ENCODE measurements at regions not wholly inside any gene's neighbourhood (a gene's known extent, or its start where the extent isn't known, plus 50 kb on each side); places are given as distances from the start of the nearest gene placed in this dataset.
"Not testable (repeated sequence)": the region's sequence is repeated elsewhere in the genome, so short reads cannot be mapped to it uniquely, and the experiment has no call there.

GRCh38 chr11:69934861-69935494, 115.8 kb upstream of the FGF3 start:
- DNase-seq, result no peak

- DNase-seq, result no peak
Observed at GRCh38 chr11:69935941-69936505, 116.8 kb upstream of the FGF3 start.

DNA sequence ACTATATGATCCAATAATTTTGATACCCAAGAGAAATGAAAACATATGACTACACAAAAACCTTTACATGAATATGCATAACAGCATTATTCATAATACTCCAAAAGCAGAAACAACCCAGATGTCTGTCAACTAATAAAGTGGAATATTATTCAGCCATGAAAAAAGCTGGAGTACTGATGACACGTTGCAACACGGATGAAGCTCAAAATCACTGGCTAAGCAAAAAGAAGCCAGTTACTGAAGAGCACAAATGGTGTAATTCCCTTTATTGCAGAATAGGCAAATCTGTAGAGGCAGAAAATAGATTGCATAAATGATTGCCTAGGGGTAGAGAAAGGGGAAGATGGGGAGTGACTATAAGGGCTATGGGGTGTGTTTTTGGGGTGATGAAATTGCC, 117.6 kb upstream of the FGF3 start:
- no peak for DNase-seq

DNA sequence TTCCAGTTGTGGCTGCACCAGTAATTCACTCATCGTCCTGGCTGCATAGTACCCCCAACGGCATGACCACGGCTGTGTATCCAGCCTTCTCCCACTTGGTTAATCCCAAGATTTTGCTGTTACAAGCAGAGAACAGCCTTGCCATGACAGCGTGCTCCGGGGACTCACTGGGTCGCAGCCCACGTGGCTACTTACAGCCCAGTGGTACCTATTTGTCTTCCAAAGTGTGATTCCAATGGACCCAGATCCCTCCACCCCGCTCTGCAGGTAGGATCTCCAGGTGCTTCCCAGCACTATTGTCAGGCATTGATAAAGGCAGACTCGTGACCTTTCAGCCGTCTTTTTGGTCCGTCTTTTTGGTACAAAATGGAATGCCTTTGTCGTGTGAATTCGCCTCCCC, 119.0 kb upstream of the FGF3 start:
- no peak for DNase-seq

- DNase-seq, result peak; percentile 71
Observed at GRCh38 chr11:69939551-69940245, 120.5 kb upstream of the FGF3 start.

- no peak for DNase-seq
Observed at GRCh38 chr11:69940246-69940610, 121.0 kb upstream of the FGF3 start.

DNA sequence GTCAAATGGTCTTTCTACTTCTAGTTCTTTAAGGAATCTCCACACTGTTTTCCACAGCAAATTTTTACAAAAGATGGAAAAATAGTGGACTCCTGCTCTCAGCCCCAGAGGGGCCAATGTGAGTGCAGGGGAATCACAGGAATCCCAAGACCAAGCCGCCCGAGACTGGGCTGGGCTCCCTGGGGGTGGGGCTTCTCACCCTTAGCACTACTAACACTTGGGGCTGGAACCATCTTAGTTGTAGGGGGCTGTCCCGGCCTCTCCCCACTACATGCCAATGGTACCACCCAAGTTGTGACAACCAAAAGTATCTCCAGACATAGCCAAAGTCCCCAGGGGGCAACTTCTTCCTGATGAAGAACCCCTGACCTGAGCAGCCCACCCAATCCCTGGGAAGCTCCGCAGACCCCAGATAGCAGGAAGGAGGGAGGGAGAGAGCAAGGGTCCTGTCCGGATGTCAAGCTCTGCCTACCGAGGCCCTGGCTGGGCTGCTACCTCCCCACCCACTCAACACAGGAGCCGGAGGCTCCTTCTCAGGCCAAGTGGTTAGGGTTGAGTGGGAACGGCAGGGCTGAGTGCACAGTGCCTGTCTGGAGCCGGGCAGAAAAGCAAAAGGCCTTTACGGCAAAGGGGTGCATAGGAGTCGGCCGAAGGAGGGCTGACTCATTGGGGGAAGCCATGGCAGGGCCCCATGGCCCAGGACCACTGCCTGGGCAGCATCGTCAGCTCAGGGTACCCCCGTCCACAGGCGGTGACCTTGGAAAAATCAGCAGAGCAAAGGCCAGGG, 122.5 kb upstream of the FGF3 start:
- no peak for DNase-seq

- DNase-seq, result no peak
Observed at GRCh38 chr11:69942333-69942820, 123.2 kb upstream of the FGF3 start.

- DNase-seq, result no peak
Observed at GRCh38 chr11:69943066-69943465, 123.8 kb upstream of the FGF3 start.

GRCh38 chr11:69943506-69943905, 124.3 kb upstream of the FGF3 start:
- DNase-seq, result no peak

DNA sequence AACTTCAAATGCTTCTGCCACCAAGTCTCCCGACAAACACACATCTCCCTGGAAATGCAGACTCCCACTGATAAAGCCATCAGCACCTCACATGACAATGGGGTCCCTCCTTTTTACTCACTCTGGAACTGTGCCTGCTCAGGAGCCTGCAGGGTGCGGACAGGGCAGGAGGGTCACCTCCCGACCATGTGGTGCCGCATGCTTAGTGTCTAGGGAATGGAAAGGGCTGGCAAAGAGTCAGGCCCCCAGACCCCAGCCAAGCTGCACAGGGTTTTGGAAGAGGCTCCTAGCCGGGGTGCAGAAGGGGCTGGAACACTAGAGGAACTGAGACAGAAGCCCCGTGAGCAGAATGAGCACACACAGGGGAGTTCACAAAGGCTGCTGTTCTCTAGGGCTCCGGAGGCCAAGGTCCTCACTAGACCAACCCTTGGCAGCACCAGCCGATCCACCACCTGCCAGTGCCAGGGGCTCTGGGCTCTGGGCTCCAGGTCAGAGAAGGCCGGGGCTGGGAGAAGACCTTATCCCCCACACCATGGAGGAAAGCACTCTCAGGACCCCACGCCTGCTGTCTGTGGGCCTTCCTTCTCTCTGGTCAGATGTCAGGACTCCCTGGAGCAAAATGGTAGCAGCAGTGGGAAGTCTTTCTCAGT, 125.1 kb upstream of the FGF3 start:
- DNase-seq, result no peak

DNA sequence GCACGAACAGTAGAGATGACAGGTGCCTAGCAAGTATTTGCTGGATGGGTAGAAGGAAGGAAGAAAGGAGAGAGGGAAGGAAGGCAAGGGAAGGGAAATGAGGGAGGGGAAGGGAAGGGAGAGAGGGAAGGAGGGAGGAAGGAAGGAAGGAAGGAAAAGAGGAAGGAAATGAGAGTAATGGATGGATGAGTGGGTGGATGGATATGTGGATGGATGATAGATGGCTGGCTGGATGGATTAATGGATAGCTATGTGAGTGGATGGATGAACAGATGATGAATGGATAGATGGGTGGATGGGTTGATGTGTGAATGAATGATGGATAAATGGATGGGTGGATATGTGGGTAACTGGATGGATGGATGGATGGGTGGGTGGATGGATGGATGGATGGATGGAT, 125.9 kb upstream of the FGF3 start:
- DNase-seq, result no peak

DNA sequence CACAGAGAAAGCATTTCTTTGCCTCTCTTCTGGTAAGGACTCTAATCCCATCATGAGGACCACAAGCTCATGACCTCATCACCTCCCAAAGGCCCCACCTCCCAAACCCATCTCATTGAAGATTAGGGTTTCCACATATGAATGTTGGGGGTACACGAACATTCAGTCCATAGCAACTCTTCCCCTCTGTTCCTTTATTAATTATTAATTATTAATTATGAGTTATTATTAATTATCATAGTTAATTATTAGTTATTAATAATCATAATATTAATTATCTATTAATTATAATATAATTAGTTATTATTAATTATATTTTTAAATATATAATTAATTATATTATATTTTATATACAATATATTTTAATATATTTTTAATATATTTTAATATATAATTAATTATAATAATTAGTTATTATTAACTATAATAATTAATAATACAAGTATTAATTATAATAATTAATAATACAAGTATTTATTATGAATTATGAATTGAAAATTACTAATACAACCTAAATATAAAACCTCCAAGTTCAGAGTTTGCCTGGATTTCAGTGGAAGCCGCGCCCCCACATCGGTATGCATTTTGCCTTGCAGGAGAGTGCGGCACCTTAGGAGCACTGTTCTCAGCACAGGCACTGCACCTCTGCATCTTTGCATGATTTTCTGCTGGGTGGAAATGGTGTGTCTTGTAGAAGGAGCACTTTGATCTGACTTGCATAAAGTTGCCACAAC, 128.0 kb upstream of the FGF3 start:
- no peak for DNase-seq

- DNase-seq, result no peak
Observed at GRCh38 chr11:69947793-69948255, 128.6 kb upstream of the FGF3 start.

DNA sequence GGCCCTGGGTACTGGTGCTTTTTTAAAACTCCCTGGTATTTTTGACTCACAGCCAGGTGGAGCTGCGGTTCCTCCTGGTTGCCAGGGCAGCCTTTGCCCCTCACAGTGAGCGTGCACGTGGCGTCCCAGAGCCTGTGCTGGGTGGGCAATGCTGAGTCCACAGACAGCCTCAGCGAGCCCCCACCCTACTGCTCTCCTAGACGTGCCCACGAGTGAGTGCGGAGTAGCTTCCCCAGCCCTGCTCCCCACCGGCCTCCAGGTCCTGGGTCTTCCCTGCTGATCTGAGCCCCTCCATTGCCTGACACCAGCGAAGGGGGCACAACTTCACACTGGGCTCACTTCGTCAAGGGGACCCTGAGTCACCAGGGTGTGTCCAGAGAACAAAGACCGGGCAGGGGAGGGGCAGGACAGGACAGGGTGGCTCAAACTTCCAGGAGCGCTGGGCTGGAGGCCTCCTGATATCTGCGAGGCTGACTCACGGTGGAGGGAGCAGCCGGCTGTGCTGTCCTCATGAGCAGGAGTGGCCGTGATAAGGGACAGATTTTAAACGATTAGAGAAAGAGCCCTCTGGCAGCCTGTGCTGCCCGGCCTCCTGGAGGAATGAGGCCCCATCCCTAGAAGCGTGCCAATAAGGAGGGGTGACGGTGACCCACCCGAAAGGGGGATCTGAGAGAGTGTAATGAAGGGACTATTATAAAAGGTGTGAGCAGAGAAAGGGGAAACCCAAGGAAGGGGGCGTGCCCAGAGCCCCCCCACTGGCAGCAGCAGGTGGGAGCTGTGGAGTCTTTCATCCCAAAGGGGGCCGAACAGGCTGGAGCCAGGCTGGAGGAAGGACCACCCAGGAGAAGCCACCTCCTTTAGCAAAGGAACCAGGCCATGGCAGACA, 129.3 kb upstream of the FGF3 start:
- peak; percentile 91 for DNase-seq

DNA sequence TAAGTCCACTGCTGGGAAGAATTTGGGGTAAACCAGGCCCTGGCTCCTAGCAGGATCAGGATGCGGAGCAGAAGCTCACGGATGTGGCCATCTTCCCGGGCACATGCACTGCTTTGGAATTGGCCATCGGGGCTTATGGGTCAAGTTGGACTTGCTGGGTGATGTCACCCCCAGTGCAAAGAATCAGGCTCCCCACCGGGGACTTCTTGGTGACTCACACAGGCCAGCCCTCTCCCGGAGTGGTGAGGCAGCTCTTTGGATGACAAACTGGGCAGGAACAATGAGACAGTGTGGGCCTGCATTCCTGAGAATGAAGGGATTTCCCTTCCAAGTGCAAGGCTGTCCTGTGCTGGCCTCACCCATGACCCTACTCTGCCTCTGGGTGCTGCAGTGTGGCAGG, 128.8 kb upstream of the ANO1 start:
- peak; percentile 97 for DNase-seq

- DNase-seq, result peak; percentile 70
Observed at GRCh38 chr11:69950120-69950519, 128.0 kb upstream of the ANO1 start.

DNA sequence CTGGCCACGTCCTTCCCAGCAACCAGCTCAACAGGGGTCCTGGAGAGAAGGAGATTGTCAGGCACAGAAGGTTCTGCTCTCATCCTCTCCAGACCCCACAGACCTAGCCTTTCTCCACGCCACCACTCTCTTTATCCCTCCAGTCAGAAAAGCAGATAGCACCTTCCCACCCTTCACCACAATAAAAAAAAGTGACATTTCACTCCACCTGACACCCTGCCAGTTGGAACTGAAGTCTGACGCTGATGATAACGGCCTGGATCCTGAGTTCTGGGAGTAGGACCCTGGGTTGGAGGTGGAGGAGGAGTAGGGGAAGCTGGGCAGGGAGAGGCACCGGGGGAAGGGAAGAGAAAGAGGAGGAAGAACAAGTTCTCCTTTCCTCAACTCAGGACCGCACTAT, 127.5 kb upstream of the ANO1 start:
- no peak for DNase-seq

- no peak for DNase-seq
Observed at GRCh38 chr11:69951821-69952220, 126.3 kb upstream of the ANO1 start.

- DNase-seq, result not testable (repeated sequence)
Observed at GRCh38 chr11:69952229-69952975, 125.7 kb upstream of the ANO1 start.

All from islet precursor cell (in vitro differentiated cells).